ENCODE measurements at regions not wholly inside any gene's neighbourhood (a gene's known extent, or its start where the extent isn't known, plus 50 kb on each side); places are given as distances from the start of the nearest gene placed in this dataset.

DNA sequence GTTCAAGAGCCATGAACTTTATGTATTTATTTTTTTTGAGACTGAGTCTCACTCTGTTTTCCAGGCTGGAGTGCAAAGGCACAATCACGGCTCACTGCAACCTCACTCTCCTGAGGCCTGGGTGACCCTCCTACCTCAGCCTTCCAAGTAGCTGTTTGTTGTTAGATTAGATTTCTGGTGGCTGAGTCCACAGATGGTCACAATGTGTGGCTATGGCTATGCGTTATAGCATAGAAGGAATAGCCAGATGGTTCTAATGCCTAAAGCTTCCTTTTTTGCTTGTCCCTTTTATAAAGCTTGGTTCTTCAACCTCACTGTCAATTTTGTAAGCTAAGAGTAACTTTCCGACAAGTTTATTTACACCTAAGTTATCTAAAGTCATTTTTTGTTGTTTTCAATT, 62.3 kb upstream of the FMN2 start:
- Histone ChIP-seq H3K4me3 (no peak overlapping the region), H3K27me3 (ENCODE audit: insufficient read depth, low read depth) (peaks cover 11% of the 10 kb centered on the region; the same call in 1 of the 2 replicates), H3K36me3 (ENCODE audit: low read depth) (no peaks in the 10 kb centered on the region), H3K4me1 (replicated peaks; ENCODE audit: insufficient read depth) (no peaks in the 10 kb centered on the region), H3K27ac (no peak overlapping the region), H3K9me2 (ENCODE audit: insufficient read depth) (no peaks in the 10 kb centered on the region), H3F3A (ENCODE audit: insufficient read depth, low read depth) (no peaks in the 10 kb centered on the region), H3K9me3 (ENCODE audit: insufficient read depth, low read depth) (no peaks in the 10 kb centered on the region), H3K79me2 (ENCODE audit: low read depth) (no peaks in the 10 kb centered on the region), H3K4me2 (no peak overlapping the region), H2AFZ (no peak overlapping the region), H4K20me1 (ENCODE audit: insufficient read depth) (no peaks in the 10 kb centered on the region)
- DNase-seq: no peak
- BruUV-seq (replicated peaks): no TSS peak
- intact Hi-C loops (cut with micrococcal nuclease; ENCODE audit: unreplicated experiment): loop anchor here (5.0 to 10.0 kb wide), 2 partner anchors 485 to 1473 kb away; no protein-coding TSS in a partner anchor
- ChIA-PET POLR2A (ENCODE audit: unreplicated experiment) (no interaction called here), CTCF (interaction anchor here (0.7 kb wide), 1 partner anchor 1035 kb away, joined by 8 read pairs; no protein-coding TSS in a partner anchor)
- TF ChIP-seq, protein P1, sequence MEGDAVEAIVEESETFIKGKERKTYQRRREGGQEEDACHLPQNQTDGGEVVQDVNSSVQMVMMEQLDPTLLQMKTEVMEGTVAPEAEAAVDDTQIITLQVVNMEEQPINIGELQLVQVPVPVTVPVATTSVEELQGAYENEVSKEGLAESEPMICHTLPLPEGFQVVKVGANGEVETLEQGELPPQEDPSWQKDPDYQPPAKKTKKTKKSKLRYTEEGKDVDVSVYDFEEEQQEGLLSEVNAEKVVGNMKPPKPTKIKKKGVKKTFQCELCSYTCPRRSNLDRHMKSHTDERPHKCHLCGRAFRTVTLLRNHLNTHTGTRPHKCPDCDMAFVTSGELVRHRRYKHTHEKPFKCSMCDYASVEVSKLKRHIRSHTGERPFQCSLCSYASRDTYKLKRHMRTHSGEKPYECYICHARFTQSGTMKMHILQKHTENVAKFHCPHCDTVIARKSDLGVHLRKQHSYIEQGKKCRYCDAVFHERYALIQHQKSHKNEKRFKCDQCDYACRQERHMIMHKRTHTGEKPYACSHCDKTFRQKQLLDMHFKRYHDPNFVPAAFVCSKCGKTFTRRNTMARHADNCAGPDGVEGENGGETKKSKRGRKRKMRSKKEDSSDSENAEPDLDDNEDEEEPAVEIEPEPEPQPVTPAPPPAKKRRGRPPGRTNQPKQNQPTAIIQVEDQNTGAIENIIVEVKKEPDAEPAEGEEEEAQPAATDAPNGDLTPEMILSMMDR (conservative IDR thresholded peaks at IDR 0.05): no peak
- TF ChIP-seq EZH2 (IDR thresholded peaks at IDR 0.05; ENCODE audit: low read depth): no peak

DNA sequence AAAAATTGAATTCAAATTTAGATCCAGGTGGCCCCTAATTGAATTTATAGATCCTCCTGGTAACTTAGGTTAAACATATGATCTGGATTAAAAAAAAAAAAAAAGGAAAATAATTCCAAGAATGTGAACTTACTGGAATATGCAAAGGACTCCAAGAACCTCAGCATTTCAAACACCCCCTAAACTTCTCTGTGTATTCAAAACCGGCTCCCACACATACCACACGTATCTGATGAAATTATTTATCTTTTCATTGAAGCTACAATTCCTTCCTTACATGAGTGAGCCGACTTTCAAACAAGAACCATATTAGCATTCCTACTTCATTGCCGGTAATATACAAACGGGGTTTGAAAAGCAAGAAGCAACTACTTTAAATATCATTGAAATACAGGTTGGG, 61.4 kb upstream of the FMN2 start:
- H3K9me3 ChIP-seq (ENCODE audit: insufficient read depth, low read depth): no peaks in the 10 kb centered on the region
- H3K36me3 ChIP-seq (ENCODE audit: low read depth): no peaks in the 10 kb centered on the region
- no TSS peak for BruUV-seq (replicated peaks)
- TF ChIP-seq, protein P1 (conservative IDR thresholded peaks at IDR 0.05): no peak
- TF ChIP-seq EZH2 (IDR thresholded peaks at IDR 0.05; ENCODE audit: low read depth): no peak
- 0 out of 2 replicates have a peak, but pooled peaks cover 11% of the 10 kb centered on the region for H3K27me3 ChIP-seq (ENCODE audit: insufficient read depth, low read depth)
- H3K4me1 ChIP-seq (replicated peaks; ENCODE audit: insufficient read depth): no peaks in the 10 kb centered on the region
- ChIA-PET CTCF (interaction anchor here (0.7 kb wide), 1 partner anchor 1035 kb away, joined by 8 read pairs; no protein-coding TSS in a partner anchor), POLR2A (ENCODE audit: unreplicated experiment) (no interaction called here)
- no peak overlapping the region for H3K4me2 ChIP-seq
- no peak overlapping the region for H3K27ac ChIP-seq
- no peaks in the 10 kb centered on the region for H3K9me2 ChIP-seq (ENCODE audit: insufficient read depth)
- H2AFZ ChIP-seq: no peak overlapping the region
- H3F3A ChIP-seq (ENCODE audit: insufficient read depth, low read depth): no peaks in the 10 kb centered on the region
- DNase-seq: no peak
- H3K4me3 ChIP-seq: no peak overlapping the region
- H4K20me1 ChIP-seq (ENCODE audit: insufficient read depth): no peaks in the 10 kb centered on the region
- intact Hi-C loops (cut with micrococcal nuclease; ENCODE audit: unreplicated experiment): no loop called here
- no peaks in the 10 kb centered on the region for H3K79me2 ChIP-seq (ENCODE audit: low read depth)

DNA sequence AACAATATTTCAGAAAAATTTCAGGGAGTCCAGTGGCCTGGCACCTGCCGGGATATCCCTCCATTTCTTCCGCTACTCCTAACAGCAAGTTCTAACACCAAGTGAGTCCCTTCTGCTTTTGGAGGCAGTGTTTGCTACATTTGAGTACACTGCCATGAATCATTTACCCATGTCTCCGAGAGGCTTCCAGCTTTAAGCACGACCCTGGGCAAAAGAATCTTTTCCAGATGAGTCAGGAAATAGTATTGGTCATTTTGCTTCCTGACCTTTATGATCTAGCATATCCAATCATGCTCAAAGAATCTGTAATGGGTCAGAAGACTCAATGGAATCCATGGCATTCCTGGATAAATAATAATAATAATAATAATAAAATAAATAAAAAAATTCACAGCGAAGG, 60.7 kb upstream of the FMN2 start:
- POLR2A ChIA-PET (ENCODE audit: unreplicated experiment): no interaction called here
- no peak overlapping the region for H3K27ac ChIP-seq
- intact Hi-C loops (cut with micrococcal nuclease; ENCODE audit: unreplicated experiment): no loop called here

More for the DNA sequence above, 60.7 kb upstream of the FMN2 start:
- no peak overlapping the region for H3K4me2 ChIP-seq
- TF ChIP-seq, protein P1 (conservative IDR thresholded peaks at IDR 0.05): no peak
- no peak for TF ChIP-seq EZH2 (IDR thresholded peaks at IDR 0.05; ENCODE audit: low read depth)
- no peaks in the 10 kb centered on the region for H4K20me1 ChIP-seq (ENCODE audit: insufficient read depth)
- CTCF ChIA-PET: no interaction called here
- no peaks in the 10 kb centered on the region for H3K79me2 ChIP-seq (ENCODE audit: low read depth)
- no peak overlapping the region for H3K4me3 ChIP-seq
- H2AFZ ChIP-seq: no peak overlapping the region
- H3K9me3 ChIP-seq (ENCODE audit: insufficient read depth, low read depth): no peaks in the 10 kb centered on the region
- H3K9me2 ChIP-seq (ENCODE audit: insufficient read depth): no peaks in the 10 kb centered on the region
- no peaks in the 10 kb centered on the region for H3F3A ChIP-seq (ENCODE audit: insufficient read depth, low read depth)
- H3K4me1 ChIP-seq (replicated peaks; ENCODE audit: insufficient read depth): no peaks in the 10 kb centered on the region
- H3K27me3 ChIP-seq (ENCODE audit: insufficient read depth, low read depth): 0 out of 2 replicates have a peak, but pooled peaks cover 11% of the 10 kb centered on the region
- H3K36me3 ChIP-seq (ENCODE audit: low read depth): no peaks in the 10 kb centered on the region
- BruUV-seq (replicated peaks): no TSS peak
- no peak for DNase-seq

All from PC-9 (cell line).